GM21576 (cell line): ENCODE measurements at regions not wholly inside any gene's neighbourhood (a gene's known extent, or its start where the extent isn't known, plus 50 kb on each side); places are given as distances from the start of the nearest gene placed in this dataset.

Experiments
- ATAC-seq: cut with Tn5 transposase; IDR thresholded peaks from one replicate; pipeline ENCODE4 v1.9.1; 2021; ENCODE audit warnings: mild to moderate bottlenecking, moderate library complexity; ENCODE audit not compliant: unreplicated experiment

- no peak for ATAC-seq
Observed at GRCh38 chr18:44119607-44120006, 561.1 kb upstream of the SETBP1 start.

- no peak for ATAC-seq
Observed at GRCh38 chr18:44123743-44124142, 556.9 kb upstream of the SETBP1 start.

GRCh38 chr18:44125446-44125845 is 555.2 kb upstream of the SETBP1 start:
- ATAC-seq, result no peak

- no peak for ATAC-seq
Observed at GRCh38 chr18:44126598-44126997, 554.1 kb upstream of the SETBP1 start.

- ATAC-seq, result no peak
Observed at GRCh38 chr18:44128365-44128764, 552.3 kb upstream of the SETBP1 start.

- no peak for ATAC-seq
Observed at GRCh38 chr18:44130376-44130942, 550.2 kb upstream of the SETBP1 start.

- ATAC-seq, result no peak
Observed at GRCh38 chr18:44133483-44133882, 547.2 kb upstream of the SETBP1 start.

GRCh38 chr18:44134447-44134846 is 546.2 kb upstream of the SETBP1 start:
- ATAC-seq, result no peak

- no peak for ATAC-seq
Observed at GRCh38 chr18:44135741-44136140, 544.9 kb upstream of the SETBP1 start.

- no peak for ATAC-seq
Observed at GRCh38 chr18:44136326-44136725, 544.4 kb upstream of the SETBP1 start.

- ATAC-seq, result no peak
Observed at GRCh38 chr18:44143072-44143471, 537.6 kb upstream of the SETBP1 start.

- ATAC-seq, result no peak
Observed at GRCh38 chr18:44149706-44150105, 531.0 kb upstream of the SETBP1 start.

GRCh38 chr18:44153981-44154380 is 526.7 kb upstream of the SETBP1 start:
- no peak for ATAC-seq

GRCh38 chr18:44156126-44156525 is 524.6 kb upstream of the SETBP1 start:
- no peak for ATAC-seq

- ATAC-seq, result no peak
Observed at GRCh38 chr18:44156776-44157335, 523.8 kb upstream of the SETBP1 start.

GRCh38 chr18:44170208-44170880 is 510.3 kb upstream of the SETBP1 start:
- ATAC-seq, result no peak

- no peak for ATAC-seq
Observed at GRCh38 chr18:44171301-44171700, 509.4 kb upstream of the SETBP1 start.

GRCh38 chr18:44175891-44176290 is 504.8 kb upstream of the SETBP1 start:
- ATAC-seq, result no peak

GRCh38 chr18:44178476-44178875 is 502.2 kb upstream of the SETBP1 start:
- no peak for ATAC-seq

GRCh38 chr18:44179693-44180092 is 501.0 kb upstream of the SETBP1 start:
- ATAC-seq, result no peak

GRCh38 chr18:44180683-44181082 is 500.0 kb upstream of the SETBP1 start:
- ATAC-seq, result no peak

- ATAC-seq, result no peak
Observed at GRCh38 chr18:44181951-44182747, 498.5 kb upstream of the SETBP1 start.
